Heart left ventricle (tissue), 16 donors: ENCODE measurements at regions not wholly inside any gene's neighbourhood (a gene's known extent, or its start where the extent isn't known, plus 50 kb on each side); places are given as distances from the start of the nearest gene placed in this dataset.

Experiments
- ATAC-seq, 4 donors: fragments of 200-7000 bp; cut with Tn5 transposase; one replicate each; pipeline ENCODE4 v1.9.1; 2020 to 2022; ENCODE audit warnings: moderate library complexity in 4 of 4, mild to moderate bottlenecking in 3 of 4, moderate number of reproducible peaks in 1 of 4
- DNase-seq, 5 donors: peaks; one replicate each; pipeline ENCODE4 v3.0.0-alpha.2; 2020
- H3K27ac ChIP-seq, 12 donors: fragments of 200-600 bp; sonication (generic) in 4 of 12; one replicate each; pipeline versions ENCODE4 v1.5.0 to v1.8.0; 2016 to 2022; ENCODE audit warnings: mild to moderate bottlenecking in 2 of 12
- H3K27me3 ChIP-seq, 9 donors: fragments of 200-600 bp; sonication (generic) in 2 of 9; one replicate each; pipeline versions ENCODE4 v1.5.1 to v1.8.0; 2016 to 2022; ENCODE audit warnings: mild to moderate bottlenecking in 3 of 9
- H3K36me3 ChIP-seq, 9 donors: fragments of 200-600 bp; sonication (generic) in 2 of 9; one replicate each; pipeline versions ENCODE4 v1.5.0 to v1.8.0; 2018 to 2022; ENCODE audit warnings: mild to moderate bottlenecking in 2 of 9
- H3K4me1 ChIP-seq, 12 donors: fragments of 200-600 bp; sonication (generic) in 4 of 12; one replicate each; pipeline versions ENCODE4 v1.5.0 to v1.8.0; 2016 to 2022; ENCODE audit warnings: mild to moderate bottlenecking in 3 of 12
- H3K4me3 ChIP-seq, 12 donors: fragments of 200-600 bp; sonication (generic) in 4 of 12; one replicate each; pipeline versions ENCODE4 v1.5.0 to v1.8.0; 2017 to 2022; ENCODE audit warnings: mild to moderate bottlenecking in 9 of 12, moderate library complexity in 4 of 12
- H3K9me3 ChIP-seq, 12 donors: fragments of 200-600 bp; sonication (generic) in 4 of 12; one replicate each; pipeline versions ENCODE4 v1.5.0 to v1.8.0; 2016 to 2022; ENCODE audit warnings: mild to moderate bottlenecking in 1 of 12
- POLR2A ChIP-seq, 2 donors: fragments of 450-650 bp; IDR thresholded peaks; one replicate each; pipeline ENCODE4 v1.6.1; 2017; ENCODE audit warnings: antibody characterized with exemption in 2 of 2, mild to moderate bottlenecking in 2 of 2, moderate library complexity in 2 of 2
- WGBS, 4 donors: extraction: QIAGEN DNeasy Blood & Tissue Kit in 2 of 4; methylation state at CpG; one replicate each; pipeline versions ENCODE4 v1.1.5 to v1.1.7; 2013 to 2018; 5-methylcytosine and 5-hydroxymethylcytosine counted together
- intact Hi-C, 10 donors: fragments of 100-400 bp; cut with DNase I; formaldehyde crosslinking; loops; one replicate each; pipeline versions ENCODE4 v1.11.1 to v1.14.2; 2022
- TF ChIP-seq, protein P1 (sequence below), 12 donors: fragments of 200-600 bp; sonication (generic) in 4 of 12; IDR thresholded peaks; one replicate each; pipeline versions ENCODE4 v1.5.0 to v1.8.0; 2018 to 2022; ENCODE audit warnings: antibody characterized with exemption in 12 of 12, mild to moderate bottlenecking in 5 of 12
- donor health status: ischemic (EF 13 %, LVEDD 7.1; RV severe dilation, severe dysfunction).
- donor health status: healthy with polysubstance abuse.
- donor health status: DM: no; HTN: yes; CAD: no.
- donor health status: DM: no; HTN: no; CAD: no.
- donor health status: ischemic (EF 25% LVEDD 6.9; RV normal size, moderate dysfunction).
- donor health status: ischemic (EF 25% LVEDD 5.7; RV mildly dilated, moderate dysfunction).
- donor health status: healthy.
- donor health status: DM: yes; HTN: yes; CAD: no.
- donor health status: ischemic (EF 35%, LVEDD 5.7; RV mildly dilated, moderate dysfunction).
- donor health status: nonischemic (EF 11% LVEDD 7.7; RV severe dilation, severe dysfunction).
- donor health status: DM: yes; HTN: yes; CAD: no.
- donor health status: PGD.
- donor health status: ischemic (EF 29% LVEDD 5.4; RV normal size, mild dysfunction).
- donor health status: nonischemic (EF 23%, LVEDD 6.1; RV moderate dilation, normal function).

DNA sequence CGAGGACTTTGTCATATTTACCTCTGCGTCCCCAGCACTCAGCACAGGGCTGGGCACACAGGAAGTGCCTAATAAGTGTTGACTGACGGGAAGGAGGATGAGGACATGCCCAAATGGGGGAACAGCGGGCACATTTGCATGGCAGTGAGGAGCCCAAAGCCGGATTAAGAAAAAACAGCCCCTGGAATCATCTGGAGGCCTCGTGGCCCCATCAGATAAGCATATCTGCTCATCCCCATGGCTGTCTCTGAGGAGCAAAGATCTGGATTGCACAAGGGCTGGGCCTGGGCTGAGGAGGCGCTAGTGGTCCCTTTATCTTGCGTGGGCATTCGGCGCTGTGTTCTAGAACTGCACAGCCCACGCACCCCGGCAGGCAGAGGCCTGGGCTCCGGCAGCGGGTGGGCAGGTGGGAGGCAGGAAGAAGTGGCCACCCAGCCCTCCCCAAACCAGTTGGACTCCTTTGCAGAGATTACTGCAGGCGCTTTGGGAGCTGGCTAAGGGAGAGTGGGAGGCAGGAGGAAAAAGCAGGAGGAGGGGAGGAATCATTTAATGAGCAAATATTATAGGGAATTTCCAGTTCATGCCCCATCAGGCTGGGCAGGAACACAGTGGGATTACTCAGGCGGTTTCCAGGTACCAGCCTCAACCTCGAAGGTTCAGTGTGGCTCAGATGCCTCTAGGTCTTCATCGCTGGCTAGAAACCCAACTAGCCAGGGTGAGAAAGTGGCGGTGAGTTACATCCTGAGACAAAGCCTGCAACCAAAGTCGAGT, 108.1 kb downstream of the CEBPB start:
- Histone ChIP-seq H3K27me3 (no peaks in the 10 kb centered on the region), H3K27ac (no peak overlapping the region), H3K4me1 (peaks cover 0 to 55% (median 5%) of the 10 kb centered on the region in 12 donors), H3K36me3 (no peaks in the 10 kb centered on the region), H3K9me3 (no peaks in the 10 kb centered on the region), H3K4me3 (no peak overlapping the region)
- WGBS, 4 donors, result 83 to 89% (median 88%) methylated on average over 20 of the region's 20 CpGs
- ATAC-seq, result no peak
- intact Hi-C loops, result loop anchor here in 1 of 10 donors (5.0 kb wide), 1 partner anchor 84 kb away; no protein-coding TSS in a partner anchor
- peak in 2 of 5 donors; percentile 17 to 47 for DNase-seq
- TF ChIP-seq, protein P1, sequence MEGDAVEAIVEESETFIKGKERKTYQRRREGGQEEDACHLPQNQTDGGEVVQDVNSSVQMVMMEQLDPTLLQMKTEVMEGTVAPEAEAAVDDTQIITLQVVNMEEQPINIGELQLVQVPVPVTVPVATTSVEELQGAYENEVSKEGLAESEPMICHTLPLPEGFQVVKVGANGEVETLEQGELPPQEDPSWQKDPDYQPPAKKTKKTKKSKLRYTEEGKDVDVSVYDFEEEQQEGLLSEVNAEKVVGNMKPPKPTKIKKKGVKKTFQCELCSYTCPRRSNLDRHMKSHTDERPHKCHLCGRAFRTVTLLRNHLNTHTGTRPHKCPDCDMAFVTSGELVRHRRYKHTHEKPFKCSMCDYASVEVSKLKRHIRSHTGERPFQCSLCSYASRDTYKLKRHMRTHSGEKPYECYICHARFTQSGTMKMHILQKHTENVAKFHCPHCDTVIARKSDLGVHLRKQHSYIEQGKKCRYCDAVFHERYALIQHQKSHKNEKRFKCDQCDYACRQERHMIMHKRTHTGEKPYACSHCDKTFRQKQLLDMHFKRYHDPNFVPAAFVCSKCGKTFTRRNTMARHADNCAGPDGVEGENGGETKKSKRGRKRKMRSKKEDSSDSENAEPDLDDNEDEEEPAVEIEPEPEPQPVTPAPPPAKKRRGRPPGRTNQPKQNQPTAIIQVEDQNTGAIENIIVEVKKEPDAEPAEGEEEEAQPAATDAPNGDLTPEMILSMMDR (IDR thresholded peaks at IDR 0.05), result no peak
- TF ChIP-seq POLR2A (IDR thresholded peaks at IDR 0.05), result no peak

DNA sequence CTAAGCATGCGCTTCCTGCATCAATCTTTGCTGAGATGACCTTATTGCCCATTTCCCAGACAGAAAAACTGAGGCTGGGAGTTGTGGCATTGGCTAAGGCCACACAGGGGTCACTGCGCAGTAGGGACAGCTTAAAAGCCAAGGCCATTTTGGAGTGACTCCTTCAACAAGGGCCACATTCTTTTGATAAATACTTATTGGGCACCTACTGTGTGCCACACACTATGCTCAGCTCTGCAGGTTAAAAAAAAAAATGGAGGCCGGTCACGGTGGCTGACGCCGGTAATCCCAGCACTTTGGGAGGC, 108.6 kb downstream of the CEBPB start:
- 94 to 97% (median 96%) methylated on average over 6 of the region's 6 CpGs for WGBS, 4 donors
- no peak for DNase-seq
- Histone ChIP-seq H3K36me3 (no peaks in the 10 kb centered on the region), H3K27ac (no peak overlapping the region), H3K4me1 (peaks cover 0 to 60% (median 10%) of the 10 kb centered on the region in 12 donors), H3K9me3 (no peaks in the 10 kb centered on the region), H3K4me3 (no peak overlapping the region), H3K27me3 (no peaks in the 10 kb centered on the region)
- no peak for ATAC-seq
- TF ChIP-seq, protein P1 (IDR thresholded peaks at IDR 0.05), result no peak
- TF ChIP-seq POLR2A (IDR thresholded peaks at IDR 0.05), result no peak
- intact Hi-C loops, result loop anchor here in 1 of 10 donors (5.0 kb wide), 1 partner anchor 83 kb away; no protein-coding TSS in a partner anchor

DNA sequence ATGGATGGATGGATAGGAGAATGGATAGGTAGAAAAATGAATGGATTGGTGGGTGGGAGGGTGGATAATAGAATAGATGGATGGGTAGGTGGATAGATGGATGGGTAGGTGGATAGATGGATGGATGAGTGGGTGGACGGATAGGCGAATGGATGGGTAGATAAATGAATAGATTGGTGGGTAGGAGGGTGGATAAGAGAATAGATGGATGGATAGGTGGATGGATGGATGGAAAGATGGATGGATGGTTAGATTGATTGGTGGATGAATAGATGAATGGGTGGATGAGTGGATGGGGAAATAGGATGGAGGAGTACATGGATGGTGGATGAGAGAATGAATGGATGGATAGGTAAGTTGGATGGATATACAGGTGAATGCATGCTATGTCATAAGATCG, 110.5 kb downstream of the CEBPB start:
- TF ChIP-seq, protein P1 (IDR thresholded peaks at IDR 0.05), result no peak
- TF ChIP-seq POLR2A (IDR thresholded peaks at IDR 0.05), result no peak
- H3K36me3 ChIP-seq, result no peaks in the 10 kb centered on the region
- peaks cover 0 to 74% (median 28%) of the 10 kb centered on the region in 12 donors for H3K4me1 ChIP-seq
- WGBS, 4 donors, result 94 to 99% (median 96%) methylated on average over 3 of the region's 3 CpGs
- no peak overlapping the region for H3K4me3 ChIP-seq
- no peaks in the 10 kb centered on the region for H3K9me3 ChIP-seq
- DNase-seq (no peak), ATAC-seq (no peak)
- intact Hi-C loops, result loop anchor here in 4 of 10 donors (10.0 kb wide), 2 partner anchors 106 to 154 kb away; partner anchors contain the start of gene CEBPB (in 2 of the 4)
- no peak overlapping the region for H3K27ac ChIP-seq
- H3K27me3 ChIP-seq, result no peaks in the 10 kb centered on the region

DNA sequence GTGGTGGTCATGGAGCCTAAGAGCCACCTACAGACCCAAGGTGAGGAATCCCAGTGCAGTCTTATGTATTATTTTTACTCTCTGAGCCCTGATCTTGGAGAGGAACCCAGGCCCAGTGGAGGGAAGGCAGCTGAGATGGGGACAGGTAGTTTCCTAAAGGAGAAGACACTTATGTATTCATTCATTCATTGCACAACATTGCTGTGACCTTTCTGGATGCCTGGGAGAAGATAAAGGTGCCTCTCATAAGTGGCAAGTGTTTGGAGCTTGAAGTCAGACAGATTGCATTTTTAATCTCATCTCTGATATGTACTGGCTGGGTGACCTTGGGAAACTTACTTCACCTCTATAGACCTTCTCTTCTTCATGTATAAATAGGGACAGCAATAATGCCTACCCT, 111.1 kb downstream of the CEBPB start:
- Histone ChIP-seq H3K27ac (peak overlapping the region in 2 of 12 donors; percentile 33 to 40), H3K36me3 (no peaks in the 10 kb centered on the region)
- TF ChIP-seq POLR2A (IDR thresholded peaks at IDR 0.05), result no peak
- TF ChIP-seq, protein P1 (IDR thresholded peaks at IDR 0.05), result no peak

More for the DNA sequence above, 111.1 kb downstream of the CEBPB start:
- H3K4me3 ChIP-seq, result no peak overlapping the region
- no peaks in the 10 kb centered on the region for H3K9me3 ChIP-seq
- ATAC-seq (no peak), DNase-seq (no peak)
- no peaks in the 10 kb centered on the region for H3K27me3 ChIP-seq
- peaks cover 0 to 74% (median 31%) of the 10 kb centered on the region in 12 donors for H3K4me1 ChIP-seq
- intact Hi-C loops, result loop anchor here in 4 of 10 donors (10.0 kb wide), 2 partner anchors 107 to 153 kb away; partner anchors contain the start of gene CEBPB (in 2 of the 4)
